GM18868 (cell line): ENCODE measurements at regions not wholly inside any gene's neighbourhood (a gene's known extent, or its start where the extent isn't known, plus 50 kb on each side); places are given as distances from the start of the nearest gene placed in this dataset.
A peak's percentile ranks its signal among the peaks of the same experiment; 100 is the strongest.

ENCODE experiments used
- ATAC-seq: cut with Tn5 transposase; IDR thresholded peaks from one replicate; pipeline ENCODE4 v1.9.1; 2021; ENCODE audit warnings: mild to moderate bottlenecking, moderate library complexity; ENCODE audit not compliant: unreplicated experiment

DNA sequence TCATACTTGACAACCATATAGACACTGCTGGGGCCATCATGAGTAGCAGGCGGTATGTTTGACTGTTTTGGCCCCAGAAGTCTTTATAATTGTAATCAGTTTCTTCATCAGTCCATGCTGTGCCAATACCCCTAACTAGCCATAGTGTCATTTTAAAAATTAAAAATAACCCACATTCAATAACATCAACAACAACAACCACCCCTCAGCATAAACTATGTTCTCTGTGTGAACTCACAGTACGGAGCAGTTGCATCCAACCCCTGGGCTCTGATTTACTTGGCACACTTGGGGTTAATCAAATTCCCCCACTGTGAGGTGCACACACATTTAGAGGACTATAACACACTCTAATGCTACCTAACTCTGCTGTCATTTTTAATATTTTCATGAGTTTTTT, 553.7 kb downstream of the USP25 start:
- ATAC-seq = no peak

DNA sequence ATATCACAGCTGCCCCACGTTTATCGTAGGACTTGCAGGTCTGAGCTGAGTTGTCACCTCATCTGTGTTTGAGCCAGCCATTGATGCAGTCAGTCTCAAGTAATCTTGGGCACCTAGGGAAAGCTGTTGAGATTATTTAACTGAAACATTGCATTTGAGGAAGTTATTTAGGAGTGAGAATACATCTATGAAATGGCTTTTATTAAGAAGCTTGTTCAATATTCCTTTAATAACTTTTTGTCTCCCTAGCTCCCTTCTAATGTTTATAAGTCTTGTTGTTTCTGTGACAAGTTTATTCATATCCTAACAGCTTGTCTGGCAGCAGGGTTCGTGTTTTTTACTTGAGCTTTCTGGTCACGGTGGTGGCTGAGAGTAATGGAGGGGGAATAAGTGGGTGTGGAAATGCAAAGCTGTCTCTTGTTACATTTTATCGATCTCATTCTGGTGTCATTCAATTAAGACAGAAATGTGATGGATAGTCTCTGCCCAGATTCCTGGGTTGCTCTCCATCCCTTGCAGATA, 555.9 kb downstream of the USP25 start:
- no peak for ATAC-seq

GRCh38 chr21:16287046-16287445, 557.3 kb downstream of the USP25 start:
- ATAC-seq = no peak

DNA sequence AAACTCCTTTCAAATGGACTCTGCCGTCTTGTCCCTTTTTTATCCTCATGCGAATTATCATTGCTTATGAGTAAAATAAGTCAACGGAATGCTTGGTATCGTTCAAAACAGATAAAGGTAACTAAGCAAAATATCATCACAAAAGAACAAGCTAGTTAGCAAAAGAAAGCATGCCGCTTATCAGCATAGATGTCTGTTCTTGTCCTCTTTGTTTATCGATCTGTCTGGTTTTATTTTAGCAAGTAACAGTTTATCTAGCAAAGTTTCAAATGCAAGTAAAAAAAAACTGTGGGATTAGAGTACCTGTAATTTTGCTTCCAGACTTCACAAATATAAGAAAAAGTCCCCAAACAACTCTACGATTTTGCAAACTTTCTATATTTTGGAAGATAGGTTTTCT, 561.5 kb downstream of the USP25 start:
- ATAC-seq = no peak

DNA sequence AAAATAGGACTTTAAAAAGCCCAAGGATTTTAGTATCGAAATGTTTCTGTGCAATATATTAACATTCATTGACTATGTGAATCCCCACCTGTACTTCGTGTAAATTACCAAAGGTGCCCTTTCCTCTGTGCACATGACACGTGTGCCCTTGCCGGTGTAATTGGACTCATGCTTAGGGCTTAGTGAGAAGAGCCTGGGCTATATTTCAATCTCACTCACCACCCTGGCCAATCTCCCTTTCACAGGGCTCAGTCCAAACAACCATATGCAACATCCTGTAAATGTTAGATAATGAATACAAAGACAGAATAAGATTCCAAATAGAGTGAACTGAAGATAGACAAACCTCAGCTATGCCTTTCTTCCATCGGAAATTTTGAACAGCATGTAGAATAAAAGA, 564.3 kb downstream of the USP25 start:
- no peak for ATAC-seq

DNA sequence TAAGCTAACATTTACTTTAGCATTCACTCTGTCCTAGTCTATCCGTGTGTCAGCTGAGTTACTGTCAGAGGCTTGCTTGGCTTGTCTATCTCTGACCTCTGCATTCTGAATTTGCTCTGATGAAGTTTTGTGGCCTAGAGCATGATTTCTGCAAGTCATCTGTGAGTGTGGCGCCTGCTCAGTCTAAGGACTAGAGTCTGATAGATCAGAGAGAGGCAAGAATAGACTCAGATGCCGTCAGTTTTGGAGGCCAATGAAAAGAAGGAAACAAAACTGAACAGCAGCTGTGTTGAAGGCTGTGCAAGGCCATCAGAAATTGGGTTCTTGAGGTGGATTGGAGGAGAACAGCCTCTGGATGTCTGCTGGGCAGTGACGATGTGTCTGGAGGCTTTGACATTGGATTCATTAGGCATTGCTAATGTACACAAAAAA, 573.1 kb downstream of the USP25 start:
- ATAC-seq = no peak

GRCh38 chr21:16304174-16305095, 574.7 kb downstream of the USP25 start:
- no peak for ATAC-seq

DNA sequence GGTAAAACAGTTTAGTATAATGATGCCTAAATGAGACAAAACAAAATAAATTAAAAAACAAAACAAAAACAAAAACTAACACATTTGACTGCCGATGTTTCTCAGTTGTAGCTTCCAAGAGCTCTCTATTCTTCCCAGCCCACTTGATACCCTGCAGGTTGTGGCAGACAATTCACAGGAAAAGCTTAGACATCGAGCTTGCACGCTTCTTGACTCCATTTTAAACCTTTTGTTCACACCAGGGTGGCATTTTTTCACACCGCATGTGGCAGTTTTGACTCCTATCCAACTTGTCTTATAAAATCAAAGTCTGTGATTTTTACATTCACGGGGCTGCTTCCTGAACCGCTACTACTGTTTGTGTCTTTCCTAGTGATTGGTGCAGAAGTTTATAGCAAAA, 575.9 kb downstream of the USP25 start:
- no peak for ATAC-seq

- no peak for ATAC-seq
Measured at GRCh38 chr21:16307256-16307655, 577.5 kb downstream of the USP25 start.

GRCh38 chr21:16308269-16308668, 578.5 kb downstream of the USP25 start:
- peak; percentile 97 for ATAC-seq

DNA sequence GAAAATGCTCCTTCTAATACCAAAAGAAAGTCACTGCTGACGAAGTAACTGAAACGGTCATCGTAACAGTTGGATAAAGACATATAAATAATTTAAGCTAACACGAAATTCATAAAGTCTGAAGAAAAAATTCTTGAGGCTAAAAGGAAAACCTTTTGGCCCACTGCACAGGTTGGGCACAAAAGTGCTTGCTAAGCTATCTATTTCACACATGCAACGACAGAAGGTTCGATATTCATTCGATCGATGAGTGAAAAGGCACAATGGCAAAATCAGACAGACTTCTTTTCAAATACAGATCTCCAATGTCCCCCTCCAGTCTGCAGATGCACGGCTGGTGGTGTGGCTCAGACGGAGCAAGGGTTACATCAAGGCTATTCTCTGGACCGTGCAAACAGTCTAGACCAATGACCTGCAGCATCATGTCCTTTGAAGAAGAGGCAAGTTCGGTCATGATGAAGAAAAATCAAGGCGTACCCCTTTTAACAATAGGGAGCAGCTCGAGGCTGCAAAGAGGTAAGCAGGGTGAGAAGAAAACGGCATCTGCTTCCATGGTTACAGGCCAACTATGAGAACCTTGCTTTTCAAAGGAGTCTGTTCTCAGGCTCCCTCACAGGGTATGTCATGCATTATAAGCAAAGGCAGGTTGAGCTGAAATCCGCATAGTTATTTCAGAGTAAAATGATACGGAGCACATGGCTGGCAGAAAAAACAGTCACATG, 579.6 kb downstream of the USP25 start:
- ATAC-seq = no peak

DNA sequence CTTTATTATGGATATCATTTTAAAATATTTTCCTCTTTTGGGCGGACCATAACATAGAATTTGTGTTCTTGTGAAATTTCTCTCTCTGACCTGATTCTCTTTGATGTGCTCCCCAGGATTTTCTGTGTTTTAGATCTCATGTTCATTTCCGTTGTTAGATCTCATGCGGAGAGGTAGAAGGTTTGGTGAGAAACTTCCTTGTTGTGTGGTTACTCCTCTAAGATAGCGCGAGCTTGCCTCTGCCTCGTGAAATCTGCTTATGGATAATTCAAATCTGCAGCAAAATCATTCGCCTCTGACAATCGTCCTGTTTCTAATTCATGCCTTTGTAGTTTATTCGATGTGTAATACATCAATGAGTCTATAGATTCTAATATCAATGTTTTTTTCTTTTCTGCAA, 580.4 kb downstream of the USP25 start:
- no peak for ATAC-seq

DNA sequence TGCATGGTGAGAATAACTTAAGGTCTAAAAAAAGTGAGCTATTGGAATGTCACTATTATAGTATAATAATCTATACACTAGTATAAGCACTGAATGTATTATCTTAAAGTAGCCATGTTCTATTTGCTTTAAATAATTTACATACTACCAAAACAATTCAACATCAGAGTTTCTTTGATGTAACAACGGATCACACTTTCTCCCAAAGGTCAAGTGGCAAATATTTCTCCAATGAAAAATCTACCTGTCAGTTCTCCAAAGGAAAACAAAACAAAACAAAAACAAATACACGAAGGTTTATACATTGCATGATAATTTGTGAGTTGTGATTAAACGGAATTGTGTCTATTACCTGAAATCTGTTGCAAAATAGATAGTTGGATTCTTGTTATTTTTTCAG, 581.4 kb downstream of the USP25 start:
- ATAC-seq = no peak

DNA sequence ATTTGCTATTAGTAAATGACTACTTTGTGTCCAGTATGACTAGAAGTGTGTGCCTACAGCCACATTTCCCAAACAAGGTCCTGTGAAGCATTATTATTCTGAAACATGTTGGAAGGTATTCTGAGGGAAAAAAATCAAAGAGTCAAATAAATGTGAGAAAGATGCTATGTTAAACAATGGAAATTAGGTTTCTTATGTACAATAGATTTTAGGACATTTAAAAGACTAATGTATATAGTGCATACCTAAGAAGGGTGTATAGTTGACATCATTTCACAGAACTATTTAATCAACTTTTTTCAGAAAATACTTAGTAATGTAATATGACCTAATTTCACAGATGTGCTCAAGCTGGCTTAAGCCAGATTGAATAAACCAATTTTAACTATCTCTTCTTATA, 582.5 kb downstream of the USP25 start:
- no peak for ATAC-seq

- no peak for ATAC-seq
Measured at GRCh38 chr21:16315223-16315622, 585.4 kb downstream of the USP25 start.

- ATAC-seq = no peak
Measured at GRCh38 chr21:16318651-16319300, 589.0 kb downstream of the USP25 start.

DNA sequence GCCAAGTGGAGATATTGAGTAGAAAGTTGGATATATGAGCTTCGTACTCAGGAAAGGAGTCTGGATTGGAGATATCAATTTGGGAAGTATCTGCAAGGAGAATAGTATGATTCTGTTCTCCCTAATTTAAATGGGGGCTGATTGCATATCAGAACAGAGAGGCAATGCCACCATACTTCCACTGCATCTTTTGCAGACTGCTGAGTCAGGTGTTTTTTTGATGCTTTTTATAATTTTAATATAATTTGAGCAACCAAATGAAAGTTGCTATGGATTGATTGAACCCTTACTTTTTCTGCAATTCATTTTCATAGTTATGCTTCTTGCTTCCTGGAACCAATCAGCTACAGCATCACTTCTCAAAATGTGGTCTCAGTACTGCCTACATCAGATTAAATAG, 590.3 kb downstream of the USP25 start:
- ATAC-seq = no peak

GRCh38 chr21:16322454-16322853, 592.7 kb downstream of the USP25 start:
- ATAC-seq = no peak

DNA sequence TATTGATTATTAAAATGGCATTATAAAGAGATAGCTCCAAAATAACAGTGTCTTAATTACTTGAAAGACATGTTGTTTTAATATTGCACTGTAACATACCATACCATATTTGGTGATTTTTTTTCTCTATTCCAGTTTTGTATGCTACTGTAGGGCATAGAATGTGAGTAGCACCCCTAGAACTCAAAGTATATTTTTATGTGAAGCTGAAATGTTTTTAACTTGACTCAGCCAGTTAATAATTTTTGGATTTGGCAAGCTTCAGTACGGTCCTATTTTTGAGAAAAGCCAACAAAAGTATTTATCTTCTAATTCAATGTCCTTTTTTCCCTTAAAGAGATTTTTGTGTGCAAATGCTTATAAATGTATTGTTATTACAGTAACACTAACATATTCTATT, 593.8 kb downstream of the USP25 start:
- no peak for ATAC-seq

DNA sequence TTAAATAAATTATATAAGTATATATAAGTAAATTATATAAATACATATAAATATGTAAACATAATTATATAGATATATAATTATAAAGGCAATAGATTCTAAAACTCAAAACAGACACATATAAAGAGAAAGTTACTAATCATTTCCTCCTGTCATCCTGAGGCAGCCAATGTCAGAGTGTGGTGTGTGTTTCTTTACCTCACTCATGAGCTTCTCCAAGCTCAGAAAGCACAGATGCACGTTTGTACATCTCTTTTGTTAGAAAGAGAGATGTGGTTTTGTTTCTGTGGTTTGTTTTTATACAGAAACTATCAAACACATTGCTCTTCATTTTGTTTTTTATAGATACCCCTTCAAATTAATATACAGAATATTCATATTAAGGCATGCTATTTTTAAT, 594.8 kb downstream of the USP25 start:
- ATAC-seq = no peak

GRCh38 chr21:16330082-16330907, 600.5 kb downstream of the USP25 start:
- peak; percentile 97 for ATAC-seq
